GM12892 (cell line): ENCODE measurements at regions not wholly inside any gene's neighbourhood (a gene's known extent, or its start where the extent isn't known, plus 50 kb on each side); places are given as distances from the start of the nearest gene placed in this dataset.

Experiments
- POLR2A ChIP-seq: IDR thresholded peaks from 2 replicates; pipeline ENCODE4 v1.6.1; 2011; ENCODE audit warnings: low read depth, low read length, control low read depth
- POLR2AphosphoS5 ChIP-seq: IDR thresholded peaks from 2 replicates; pipeline ENCODE4 v1.6.1; 2011; ENCODE audit warnings: low read depth, low read length, control low read depth

DNA sequence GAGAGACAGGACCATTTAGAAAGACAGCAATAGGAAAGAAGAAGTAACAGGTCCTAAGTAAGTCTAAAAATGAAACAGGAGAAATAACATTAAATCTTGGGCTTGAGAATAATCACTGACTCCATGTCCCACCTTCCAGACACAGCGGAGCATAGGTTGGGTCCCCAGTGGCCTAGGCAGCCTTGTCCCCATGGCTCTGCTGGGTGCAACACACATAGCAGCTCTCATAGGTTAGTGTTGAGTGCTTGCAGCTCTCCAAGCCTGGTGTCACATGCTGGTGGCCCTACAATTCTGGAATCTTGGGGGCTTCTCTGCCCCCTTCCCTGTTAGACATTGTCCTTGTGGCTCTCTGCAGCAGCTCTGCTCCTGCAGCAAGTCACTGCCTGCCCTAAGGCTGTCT, 952.8 kb upstream of the ADGRL2 start:
- TF ChIP-seq POLR2AphosphoS5, result no peak
- no peak for TF ChIP-seq POLR2A
